HG03558 (cell line): ENCODE measurements at regions not wholly inside any gene's neighbourhood (a gene's known extent, or its start where the extent isn't known, plus 50 kb on each side); places are given as distances from the start of the nearest gene placed in this dataset.

Experiments used
- ATAC-seq: cut with Tn5 transposase; IDR thresholded peaks from one replicate; pipeline ENCODE4 v1.9.1; 2021; ENCODE audit warnings: moderate number of reproducible peaks; ENCODE audit not compliant: unreplicated experiment; ENCODE audit errors: extremely low read depth

GRCh38 chrX:94977986-94978385 lies 1304.0 kb downstream of the FAM133A start:
- ATAC-seq, result no peak
